Activated CD4-positive, alpha-beta T cell treated with anti-CD3 and anti-CD28 coated beads for 24 hours (primary cell): ENCODE measurements at regions not wholly inside any gene's neighbourhood (a gene's known extent, or its start where the extent isn't known, plus 50 kb on each side); places are given as distances from the start of the nearest gene placed in this dataset.
"Not testable (repeated sequence)": the region's sequence is repeated elsewhere in the genome, so short reads cannot be mapped to it uniquely, and the experiment has no call there.

ENCODE experiments used
- DNase-seq, 2 donors: peaks; one replicate each; pipeline ENCODE4 v3.0.0-alpha.2; 2020; ENCODE audit warnings: low read depth in 2 of 2

DNA sequence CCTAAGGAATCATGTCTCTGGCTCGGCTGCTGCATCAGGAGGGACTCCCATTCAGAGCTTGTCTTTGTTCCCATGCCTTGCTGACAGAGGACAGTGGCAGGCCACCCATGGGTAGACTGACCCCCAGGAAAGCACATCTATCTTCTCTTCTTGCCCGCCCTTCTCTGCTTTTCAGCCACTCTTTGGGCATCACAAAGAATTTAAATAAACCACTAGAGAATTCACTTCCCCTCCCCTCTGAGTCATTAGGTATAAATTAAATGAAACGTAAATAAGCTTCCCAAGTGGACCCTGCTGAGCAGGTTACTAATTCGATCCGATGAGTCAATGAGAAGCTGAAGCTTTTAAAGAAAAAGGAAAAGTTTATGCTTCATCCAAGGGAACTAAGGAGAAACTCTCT, 97.0 kb downstream of the DRD1 start:
- DNase-seq: no peak

DNA sequence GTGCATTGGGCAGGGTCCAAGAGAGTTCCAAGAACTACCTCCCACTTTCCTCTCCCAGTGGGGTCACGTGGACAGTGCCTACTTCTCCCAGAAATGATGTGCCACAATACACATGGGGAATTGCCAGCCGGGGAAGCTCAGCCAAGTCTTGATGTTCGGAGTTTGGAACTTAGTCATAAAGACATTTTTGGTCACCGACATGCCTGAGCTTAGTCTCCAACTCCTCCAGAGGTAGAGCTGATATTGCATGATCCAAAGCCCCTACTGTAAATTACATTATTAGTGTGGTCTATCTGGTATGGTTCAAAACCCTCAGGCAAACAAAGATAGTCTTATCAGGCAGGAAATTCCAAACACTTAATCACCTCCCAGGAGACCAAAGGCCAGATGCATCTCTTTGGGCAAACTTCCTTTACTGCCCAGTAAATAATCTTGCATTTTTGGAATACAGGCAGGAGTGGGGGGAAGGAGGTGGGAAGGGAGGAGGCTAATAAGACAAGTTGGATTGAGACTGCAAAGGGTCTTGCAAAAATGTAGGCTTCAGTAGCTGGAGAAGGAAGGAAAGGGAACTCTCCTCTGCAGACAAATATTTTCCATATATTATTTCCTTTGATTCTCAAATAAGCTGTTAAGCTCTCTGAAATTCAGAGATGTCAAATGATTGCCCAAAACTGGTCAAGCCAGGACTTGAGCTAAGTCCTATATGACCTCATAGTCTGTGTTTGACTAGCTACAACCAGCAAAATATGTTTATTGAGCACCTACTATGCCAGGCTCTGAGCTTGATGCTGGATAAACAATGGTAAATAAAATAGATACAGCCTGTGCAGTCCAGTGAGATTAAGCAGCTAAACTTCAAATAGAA, 99.4 kb downstream of the DRD1 start:
- no peak for DNase-seq

DNA sequence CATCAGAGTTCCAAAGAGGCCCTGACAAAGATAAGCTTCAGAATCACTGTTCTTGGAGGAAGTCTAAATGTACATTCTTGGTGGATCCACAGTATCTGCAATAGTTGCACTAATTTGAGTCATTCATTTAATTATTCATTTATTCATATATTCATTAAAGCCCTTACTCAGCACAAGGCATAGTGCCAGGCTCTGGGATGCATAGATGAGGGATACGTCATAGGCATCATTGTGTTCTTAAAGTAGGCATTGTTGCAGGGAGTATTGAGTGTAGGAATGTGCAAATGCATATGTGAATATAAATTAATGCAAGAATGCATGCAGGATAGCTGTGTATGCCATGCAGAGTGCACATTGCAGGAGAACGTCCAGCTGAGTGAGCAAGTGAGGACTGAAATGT, 100.7 kb downstream of the DRD1 start:
- no peak for DNase-seq

DNA sequence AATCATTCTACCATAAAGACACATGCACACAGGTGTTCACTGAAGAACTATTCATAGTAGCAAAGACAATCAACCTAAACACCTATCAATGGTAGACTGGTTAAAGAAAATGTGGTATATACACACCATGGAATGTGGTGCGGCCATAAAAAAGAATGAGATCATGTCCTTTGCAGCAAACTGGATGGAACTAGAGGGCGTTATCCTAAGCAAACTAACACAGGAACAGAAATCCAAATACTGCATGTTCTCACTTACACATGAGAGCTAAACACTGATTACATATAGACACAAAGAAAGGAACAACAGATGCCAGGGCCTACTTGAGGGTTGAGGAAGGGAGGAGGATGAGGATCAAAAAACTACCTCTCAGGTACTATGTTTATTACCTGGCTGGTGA, 103.8 kb downstream of the DRD1 start:
- no peak for DNase-seq

DNA sequence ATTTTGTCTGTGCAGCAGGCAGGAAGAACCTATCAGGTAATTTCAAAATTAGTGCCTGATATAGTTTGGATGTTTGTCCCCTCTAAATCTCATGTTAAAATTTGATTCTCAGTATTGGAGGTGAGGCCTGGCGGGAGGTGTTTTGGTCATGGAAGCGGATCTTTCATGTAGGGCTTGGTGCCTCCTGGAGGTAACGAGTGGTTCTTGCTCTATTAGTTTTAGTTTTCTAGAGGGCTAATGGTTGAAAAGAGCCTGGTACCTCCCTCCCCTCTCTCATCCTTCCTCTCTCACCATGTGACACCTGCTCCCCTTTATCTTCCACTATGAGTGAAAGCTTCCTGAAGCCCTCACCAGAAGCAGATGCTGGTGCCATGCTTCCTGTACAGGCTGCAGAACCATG, 106.3 kb downstream of the DRD1 start:
- DNase-seq: no peak

DNA sequence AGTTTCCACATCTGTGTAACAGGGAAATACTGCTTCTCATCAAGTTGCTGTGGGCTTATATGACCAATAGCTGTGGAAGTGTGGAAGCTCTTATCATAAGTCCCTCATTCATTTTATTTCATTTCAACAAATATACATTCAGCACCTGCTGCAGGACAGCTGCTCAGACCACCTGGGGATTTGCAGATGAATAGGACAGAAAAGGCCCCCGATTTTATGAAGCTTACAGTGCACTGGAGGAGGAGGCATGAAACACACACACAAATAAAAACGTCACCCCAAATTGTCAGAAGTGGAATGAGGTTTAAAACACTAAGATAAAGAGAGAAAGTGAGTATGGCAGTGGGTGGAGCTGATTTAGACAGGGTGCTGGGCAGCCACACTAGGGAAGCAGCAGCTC, 107.2 kb downstream of the DRD1 start:
- no peak for DNase-seq

DNA sequence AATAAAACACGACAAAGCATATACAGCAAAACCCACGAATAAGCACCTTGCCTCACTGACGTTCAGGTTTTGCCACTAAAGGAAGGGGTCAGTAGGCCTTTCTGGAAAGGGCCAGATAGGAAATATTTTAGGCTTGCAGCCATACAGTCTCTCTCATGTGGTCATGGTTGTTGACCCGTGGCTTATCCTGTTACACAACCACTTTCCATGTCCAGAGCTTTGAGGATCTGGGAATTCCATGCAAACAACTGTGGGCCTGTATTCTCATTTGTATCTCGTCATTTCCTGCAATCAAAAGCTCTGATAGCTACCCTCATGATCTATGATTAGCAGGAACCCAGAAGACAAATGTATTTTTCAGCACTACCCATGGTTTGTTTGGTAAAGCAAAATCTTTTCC, 108.3 kb downstream of the DRD1 start:
- DNase-seq: no peak

DNA sequence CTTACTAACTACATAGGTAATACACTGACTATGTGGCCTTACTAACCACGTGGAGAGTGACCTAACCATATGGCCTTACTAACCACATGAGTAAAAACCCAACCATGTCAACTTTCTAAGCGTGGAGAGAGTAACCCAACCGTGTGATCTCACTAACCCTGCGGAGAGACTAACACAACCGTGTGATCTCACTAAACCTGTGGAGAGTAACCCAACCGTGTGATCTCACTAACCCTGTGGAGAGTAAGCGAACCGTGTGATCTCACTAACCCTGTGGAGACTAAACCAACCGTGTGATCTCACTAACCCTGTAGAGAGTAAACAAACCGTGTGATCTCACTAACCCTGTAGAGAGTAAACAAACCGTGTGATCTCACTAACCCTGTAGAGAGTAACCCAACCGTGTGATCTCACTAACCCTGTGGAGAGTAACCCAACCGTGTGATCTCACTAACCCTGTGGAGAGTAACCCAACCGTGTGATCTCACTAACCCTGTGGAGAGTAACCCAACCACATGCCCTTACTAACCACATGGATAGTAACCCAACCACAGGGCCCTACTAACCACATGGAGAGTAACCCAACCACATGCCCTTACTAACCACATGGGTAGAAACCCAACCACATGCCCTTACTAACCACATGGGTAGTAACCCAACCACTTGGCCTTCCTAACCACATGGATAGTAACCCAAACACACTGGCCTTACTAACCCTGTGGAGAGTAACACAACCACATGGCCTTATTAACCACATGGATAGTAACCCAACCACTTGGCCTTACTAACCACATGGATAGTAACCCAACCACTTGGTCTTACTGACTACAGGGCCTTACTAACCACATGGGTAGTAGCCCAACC, 112.6 kb downstream of the DRD1 start:
- DNase-seq: not testable (repeated sequence)

DNA sequence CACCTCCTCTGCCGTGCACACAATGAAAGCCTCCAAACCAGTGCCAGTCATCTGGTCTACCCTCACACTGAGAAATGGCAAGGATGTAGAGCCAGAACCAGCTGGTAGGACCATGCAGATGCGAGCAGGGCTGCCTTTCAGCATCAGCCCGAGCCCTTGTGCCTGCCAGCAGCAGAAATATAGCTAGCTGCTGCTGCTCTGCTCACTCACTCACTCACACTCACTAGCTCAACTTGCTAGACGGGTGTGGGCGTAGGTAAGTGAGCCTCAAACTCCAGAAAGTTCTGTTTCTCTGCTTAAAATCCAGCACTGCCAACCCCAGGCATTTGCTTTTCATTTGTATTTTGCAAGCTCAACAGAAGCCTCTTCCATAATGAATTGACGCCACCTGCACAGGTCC, 114.0 kb downstream of the DRD1 start:
- no peak for DNase-seq

DNA sequence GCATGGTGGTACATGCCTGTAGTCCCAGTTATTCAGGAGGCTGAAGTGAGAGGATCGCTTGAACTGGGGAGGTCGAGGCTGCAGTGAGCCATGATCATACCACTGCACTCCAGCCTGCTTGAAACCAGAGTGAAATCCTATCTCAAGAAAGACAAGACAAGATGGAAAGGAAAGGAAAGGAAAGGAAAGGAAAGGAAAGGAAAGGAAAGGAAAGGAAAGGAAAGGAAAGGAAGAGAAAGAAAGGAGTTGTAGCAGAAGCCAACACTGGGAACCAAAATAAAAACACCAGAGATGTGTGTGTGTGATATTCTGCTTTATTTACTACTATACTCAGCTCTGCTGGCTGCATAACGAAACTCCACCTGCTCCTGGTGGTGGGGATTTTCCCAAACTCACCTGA, 115.3 kb downstream of the DRD1 start:
- DNase-seq: no peak

DNA sequence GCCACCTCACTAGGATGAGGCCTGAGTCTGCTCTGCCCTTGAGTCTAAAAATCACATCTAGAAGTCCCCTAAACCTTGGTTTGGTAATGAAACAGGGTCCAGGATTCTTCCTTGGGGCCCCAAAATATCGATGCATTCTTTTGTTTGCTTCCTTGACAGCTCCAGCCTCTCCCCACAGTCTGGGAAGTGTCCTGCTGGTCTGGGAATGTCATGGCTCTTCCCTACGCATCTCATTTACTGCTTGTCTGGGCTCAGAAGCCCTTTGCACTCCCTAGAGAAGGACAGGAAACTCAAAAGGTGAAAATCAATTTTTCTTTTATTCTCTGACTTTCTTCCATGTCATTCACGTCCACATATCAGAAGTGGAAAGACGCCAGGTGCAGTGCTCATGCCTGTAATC, 115.8 kb downstream of the DRD1 start:
- no peak for DNase-seq

DNA sequence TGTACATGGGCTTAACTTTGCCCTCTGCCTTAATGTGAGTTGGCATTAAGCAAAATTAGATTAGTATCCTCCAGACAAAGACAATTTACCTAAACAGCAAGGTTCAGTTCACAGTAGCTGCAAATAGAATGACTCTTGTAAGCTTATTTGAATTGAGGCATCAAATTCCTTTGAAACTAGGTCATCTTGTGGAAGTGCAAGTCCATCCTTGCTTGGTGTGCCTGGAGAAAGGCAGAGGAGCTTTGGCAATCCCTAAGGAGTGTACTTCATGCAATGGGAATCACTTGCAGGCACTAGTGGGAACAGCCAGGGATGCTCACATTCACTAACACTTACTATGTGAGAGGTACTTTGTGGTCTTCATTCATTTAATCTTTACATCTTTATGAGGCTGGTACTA, 118.3 kb downstream of the DRD1 start:
- no peak for DNase-seq

DNA sequence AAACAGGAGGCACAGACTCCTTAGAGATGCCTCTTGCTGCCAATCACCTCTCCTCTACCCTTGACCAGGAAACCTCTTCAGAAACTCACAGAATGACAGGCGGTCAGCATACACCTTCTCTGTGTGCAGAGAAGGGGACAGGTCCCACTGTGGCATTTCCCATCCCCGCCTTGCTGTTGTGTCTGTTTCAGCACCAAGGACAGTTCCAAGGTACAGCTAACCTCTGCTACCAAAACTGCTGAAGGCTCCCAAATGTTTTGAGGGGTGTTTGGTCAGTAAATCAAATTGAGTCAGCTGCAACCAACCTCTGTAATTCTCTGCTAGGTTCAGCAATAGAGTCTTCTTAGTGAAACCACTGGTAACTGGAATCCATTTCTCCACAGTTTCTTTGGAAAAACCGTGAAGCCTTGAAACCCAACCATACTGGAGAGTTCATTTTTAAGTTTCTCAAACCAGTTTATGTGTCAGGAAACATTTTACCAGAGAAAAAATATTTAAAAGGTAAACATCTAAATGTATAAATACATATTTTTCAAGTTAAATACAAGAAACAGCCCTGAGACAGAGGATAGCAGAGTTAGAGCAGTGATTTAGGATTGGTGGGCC, 122.0 kb downstream of the DRD1 start:
- peak in 1 of 2 donors; percentile 1 for DNase-seq

DNA sequence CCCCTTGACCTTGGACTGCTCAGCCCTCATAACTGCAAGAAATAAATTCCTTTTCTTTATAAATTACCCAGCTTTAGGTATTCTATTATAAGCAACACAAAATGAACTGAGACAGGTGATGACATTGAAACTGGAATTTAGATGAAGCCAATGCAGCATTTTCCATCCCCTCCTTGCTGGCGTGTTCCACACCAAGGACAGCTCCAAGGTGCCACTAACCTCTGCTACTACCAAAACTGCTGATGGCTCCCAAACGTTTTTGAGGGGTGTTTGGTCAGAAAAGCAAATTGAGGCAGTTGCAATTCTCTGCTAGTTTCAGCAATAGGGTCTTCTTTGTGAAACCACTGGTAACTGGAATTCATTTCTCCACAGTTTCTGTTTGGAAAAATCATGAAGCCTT, 124.8 kb downstream of the DRD1 start:
- no peak for DNase-seq

DNA sequence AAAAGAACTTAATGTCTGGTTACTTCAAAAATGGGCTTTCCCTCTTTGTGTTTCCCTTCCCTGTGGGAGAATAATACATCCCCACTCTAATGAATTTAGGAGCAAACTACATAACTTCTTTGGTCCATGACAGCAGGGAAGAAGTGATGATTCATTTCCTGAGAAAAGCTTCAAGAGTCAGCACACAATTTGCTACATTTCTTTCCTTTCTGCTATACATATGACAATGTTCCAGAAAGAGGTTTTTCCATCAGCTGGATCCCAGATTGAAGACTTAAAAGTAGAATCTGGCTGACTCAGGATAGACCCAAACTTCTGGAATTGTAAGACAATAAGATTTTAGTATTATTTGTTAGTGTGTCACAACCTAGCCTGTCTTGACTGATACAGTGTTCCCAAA, 126.1 kb downstream of the DRD1 start:
- no peak for DNase-seq

DNA sequence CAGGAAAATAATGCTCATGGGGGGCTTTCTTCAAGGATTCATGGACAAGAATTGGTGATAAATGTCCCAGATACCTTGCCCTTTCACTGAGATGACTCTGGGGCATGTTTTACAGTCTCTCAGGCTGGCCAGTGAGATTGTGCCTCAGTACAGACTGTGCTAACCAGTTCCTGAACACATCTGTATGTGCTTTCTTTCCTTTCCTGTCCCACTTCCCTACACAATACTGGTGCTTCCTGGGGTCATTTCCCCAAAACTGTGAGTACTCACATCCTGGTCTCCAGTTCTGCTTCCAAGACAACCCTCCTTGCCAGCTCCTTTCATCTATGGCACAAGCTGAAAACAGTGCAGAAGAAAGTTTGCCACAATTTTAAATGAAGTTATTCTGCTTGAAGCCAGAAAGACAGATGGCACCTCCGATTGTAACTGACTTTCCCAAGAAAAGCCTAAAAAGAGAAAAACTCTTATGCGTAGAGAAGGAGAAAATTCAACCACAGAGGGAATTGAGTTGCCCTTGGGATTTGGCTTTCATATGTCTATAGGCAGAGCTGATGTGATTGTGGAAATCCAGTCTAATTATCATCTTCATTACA, 134.7 kb downstream of the DRD1 start:
- DNase-seq: no peak

DNA sequence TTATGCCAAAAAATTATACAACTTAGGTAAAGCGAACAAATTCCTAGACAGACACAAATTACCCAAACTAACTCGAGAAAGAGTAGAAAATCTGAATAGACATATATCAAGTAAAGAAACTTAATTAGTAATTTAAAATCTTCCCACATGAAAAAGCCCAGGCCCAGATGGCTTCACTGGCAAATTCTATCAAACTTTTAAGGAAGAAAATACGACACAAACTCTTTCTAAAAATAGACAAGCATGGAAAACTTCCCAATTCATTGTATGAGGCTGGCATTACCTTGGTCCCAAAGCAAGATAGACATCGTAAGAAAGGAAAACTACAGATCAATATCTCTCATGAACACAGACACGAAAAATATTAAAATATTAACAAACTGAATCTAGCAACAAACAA, 135.3 kb downstream of the DRD1 start:
- DNase-seq: no peak

DNA sequence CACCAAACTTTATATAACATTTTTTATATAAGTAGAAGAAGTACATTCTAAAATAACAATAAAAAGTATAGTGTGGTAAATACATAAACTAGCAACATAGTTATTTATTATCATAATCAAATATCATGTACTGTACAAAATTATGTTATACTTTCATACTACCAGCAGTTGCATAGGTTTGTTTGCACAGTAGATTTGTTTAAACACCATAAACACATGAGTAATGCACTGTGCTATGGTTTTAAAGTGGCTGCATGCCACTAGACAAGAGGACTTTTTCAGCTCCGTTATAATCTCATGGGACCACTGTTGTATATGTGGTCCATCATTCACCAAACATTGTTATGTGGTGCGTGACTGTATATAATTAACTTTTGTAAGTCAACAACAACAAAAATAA, 137.6 kb downstream of the DRD1 start:
- no peak for DNase-seq

DNA sequence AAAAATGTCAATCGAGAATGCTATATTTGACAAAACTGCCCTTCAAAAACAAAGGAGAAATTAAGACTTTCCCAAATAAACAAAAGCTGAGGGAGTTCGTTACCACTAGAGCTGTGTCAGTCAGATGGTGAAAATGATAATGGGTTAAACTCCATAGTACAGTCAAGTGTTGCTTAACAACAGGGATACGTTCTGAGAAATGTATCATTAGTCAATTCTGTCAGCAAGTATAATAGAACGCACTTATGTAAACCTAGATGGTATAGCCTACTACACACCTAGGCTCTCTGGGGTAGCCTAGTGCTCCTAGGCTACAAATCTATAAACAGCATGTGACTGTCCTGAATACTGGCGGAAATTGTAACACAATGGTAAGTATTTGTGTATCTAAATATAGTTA, 138.7 kb downstream of the DRD1 start:
- no peak for DNase-seq

DNA sequence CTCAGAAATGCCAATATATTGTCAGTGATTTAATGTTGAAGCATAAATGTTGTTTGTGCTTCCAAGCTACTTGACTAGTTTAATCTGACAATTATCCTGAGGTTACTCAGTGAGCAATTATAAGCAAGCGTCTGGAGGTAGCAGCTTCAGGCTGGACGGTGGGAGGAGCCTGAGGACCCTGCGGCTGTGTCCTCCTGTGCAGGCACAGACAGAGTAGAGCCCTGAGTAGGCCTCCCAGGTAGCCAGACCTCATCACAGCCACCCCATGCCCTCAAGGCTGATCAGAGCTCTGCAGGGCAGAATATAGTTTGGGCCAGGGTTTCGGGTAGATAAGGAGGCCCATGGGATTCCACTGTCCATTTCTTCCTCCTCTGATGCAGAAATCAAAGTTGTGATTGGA, 153.6 kb downstream of the DRD1 start:
- DNase-seq: no peak

DNA sequence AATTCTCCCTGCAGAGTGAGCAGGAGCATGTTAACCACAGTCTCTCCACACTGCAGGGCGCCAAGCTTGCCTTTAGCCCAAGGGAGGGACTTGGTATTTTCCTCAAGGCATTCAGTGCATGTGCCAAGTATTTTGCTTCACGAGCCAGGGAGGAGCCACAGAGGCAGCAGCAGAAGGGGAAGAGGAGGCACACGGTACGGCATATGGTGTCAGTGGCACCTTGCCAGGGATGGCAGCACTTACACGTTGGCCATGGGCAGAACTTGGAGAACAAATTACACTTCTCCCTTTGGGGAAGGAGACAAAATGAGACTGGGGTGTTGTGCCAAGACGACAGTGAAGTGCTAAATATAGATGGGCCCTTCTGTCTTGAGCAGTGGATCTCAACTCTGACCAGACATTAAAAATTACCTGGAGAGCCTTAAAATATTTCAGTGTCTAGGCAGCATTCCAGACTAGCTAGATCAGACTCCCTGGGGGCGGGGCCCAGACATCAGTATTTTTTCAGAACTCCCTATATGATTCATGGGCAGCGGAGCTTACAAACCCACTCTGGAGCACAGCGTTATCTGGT, 155.8 kb downstream of the DRD1 start:
- DNase-seq: no peak

DNA sequence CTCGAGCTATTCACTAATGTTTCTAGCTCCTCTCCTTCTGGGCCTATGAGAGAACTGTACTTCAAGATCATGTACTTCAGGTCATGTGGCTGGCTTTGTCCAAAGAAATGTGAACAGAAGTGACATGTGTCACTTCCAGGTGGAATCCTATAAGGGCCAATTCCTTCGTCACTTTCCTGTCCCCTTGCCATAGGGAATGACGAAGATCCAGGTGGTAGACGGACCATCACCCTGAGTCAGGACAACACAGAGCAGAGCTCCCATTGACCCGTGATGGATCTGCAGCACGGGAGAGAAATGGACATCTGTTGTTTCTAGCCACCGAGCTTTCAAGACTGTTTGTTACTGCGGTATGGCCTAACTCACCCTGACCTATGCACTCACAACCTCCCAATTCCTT, 157.0 kb downstream of the DRD1 start:
- no peak for DNase-seq
